HG02763 (cell line): ENCODE measurements at regions not wholly inside any gene's neighbourhood (a gene's known extent, or its start where the extent isn't known, plus 50 kb on each side); places are given as distances from the start of the nearest gene placed in this dataset.

ENCODE experiments used
- ATAC-seq: cut with Tn5 transposase; IDR thresholded peaks from one replicate; pipeline ENCODE4 v1.9.1; 2021; ENCODE audit warnings: mild to moderate bottlenecking, moderate library complexity; ENCODE audit not compliant: unreplicated experiment

GRCh38 chr10:90443342-90443741, 414.5 kb downstream of the HTR7 start:
- ATAC-seq = no peak

DNA sequence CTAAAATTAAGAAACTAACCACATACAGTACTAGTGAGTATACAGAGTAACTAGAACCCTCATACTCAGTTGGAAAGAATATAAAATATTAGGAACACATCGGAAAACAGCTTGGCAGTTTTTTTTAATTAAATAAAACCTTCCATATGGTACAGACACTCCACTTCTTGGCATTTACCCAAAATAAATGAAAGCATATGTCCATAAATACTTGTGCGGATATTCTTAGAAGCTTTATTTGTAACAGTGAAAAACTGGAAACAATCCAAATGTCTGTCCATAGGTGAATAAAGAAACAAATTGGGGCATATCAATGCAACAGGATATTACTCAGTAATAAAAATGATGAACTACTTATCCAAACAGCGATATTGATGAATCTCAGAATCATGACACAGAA, 410.0 kb downstream of the HTR7 start:
- no peak for ATAC-seq

DNA sequence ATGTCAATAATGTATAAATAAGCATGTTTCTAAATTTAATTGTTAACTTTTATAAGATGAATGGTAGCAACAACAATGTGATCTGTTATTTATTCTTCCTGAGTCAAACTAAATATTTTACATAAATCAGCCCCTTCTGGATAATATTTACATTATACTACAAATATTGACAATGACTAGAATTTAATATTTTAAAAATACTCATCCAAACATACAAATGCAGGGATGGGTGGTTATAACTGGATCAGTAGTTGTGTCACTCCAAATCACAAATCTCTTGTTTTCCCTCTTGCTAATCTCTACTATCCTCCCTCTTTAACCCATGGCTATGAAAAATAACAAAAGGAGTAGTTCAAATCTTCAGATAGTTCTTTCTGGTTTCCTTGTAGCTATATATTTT, 407.0 kb downstream of the HTR7 start:
- no peak for ATAC-seq

DNA sequence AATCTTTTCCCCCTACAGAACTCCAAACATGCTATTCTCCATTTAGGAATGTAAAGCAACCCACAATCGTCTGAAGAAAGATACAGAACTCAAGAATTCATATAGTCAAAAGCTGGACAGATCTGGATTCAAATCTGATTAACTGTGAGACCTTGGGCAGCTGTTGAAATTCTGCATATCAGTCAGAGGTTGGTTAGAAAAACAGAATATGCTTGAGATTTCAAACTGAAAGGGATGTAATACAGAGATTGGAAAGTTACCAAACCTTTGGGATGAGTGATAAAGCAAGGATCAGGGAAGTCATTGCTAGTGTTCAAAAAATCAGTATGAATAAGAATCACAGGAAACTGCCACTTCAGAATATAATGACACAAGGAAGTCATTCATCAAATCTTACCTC, 406.6 kb downstream of the HTR7 start:
- ATAC-seq = no peak

DNA sequence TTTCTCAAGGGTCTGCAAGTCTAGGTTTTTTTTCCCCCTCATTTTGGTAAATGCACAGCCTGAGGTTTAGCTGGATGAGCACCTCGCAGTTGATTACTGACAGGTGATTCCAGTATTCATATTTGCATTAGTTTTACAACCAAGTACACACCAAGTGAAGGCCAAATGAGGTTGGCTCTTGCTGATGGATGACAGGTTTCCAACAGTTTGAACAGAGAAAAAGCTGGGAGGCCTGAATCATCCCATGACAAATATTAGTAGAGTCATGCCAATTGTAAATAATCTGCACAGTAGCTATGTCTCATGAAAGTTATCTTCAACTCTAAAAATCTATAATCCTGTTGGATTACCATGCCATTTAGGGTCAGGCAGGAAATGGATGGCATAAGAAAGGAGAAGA, 399.8 kb downstream of the HTR7 start:
- ATAC-seq = no peak

DNA sequence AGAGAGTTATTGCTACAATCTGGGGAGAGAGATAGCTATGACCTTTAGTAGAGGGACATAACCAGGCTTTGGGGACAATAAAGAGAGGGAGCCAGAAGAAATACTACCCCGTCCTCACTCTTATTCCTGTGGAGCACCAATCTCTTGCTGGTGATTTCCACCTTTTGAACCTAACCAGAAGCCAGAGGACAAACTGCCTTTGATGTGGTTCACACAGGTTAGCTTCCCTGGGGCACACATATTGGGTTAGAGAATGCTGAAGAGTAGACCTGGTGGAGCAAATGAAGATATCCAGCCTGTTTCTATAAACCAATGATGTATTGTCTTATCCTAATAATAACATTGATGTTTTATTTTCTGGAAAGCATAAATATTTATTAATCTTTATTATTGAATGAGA, 399.3 kb downstream of the HTR7 start:
- no peak for ATAC-seq

DNA sequence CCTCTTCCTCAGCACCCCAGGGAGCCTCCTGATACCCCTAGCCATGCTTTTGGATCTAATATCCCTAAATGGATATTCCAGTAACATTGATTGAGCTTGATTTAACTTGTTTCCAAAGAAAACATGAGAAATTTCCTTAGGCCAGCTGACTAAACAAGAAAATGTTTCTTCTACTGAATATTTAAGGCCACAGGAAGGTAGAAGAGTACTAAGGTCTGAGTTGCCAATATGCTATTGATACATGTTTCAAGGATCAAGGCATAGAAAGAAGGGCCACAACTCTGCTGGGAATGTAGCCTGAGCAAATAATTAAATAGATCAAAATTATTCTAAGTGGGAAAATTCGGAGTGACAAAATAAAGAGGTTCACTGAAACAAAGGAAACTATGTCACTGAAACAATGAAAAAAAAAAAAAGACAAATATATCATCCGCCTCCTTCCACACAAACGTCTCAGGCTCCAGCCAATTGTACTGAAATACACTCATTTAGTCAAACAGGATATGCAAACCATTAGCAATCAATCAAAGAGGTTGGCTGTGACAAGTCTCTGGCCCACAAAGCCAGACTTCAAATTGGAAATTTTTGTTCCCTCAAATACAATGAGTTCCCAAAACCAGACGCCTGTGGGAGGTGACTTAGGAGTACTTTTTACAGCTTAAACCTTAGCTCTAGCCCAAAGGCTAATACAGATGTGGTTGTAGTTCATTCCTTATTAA, 396.2 kb downstream of the HTR7 start:
- no peak for ATAC-seq

- ATAC-seq = no peak
Observed at GRCh38 chr10:90462749-90463470, 394.9 kb downstream of the HTR7 start.

DNA sequence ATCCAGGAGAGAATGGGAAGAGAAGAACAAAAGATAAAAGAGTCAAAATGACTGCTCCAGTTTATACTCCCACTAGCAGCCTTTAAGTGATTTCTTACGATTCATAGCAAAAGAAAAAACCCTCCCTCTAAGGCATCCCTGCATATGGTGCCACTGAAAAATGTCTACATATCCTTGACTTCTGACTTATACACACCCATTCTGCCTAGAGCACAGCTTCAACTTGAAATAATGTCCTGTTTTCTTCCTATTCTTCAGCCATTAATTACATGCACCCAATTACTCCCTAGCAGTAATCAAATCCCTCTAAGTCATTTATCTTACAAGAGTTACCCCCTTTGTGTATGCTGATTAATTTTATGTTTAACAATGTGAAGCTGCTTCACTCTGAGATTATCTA, 393.5 kb downstream of the HTR7 start:
- ATAC-seq = no peak

GRCh38 chr10:90470966-90471365, 386.9 kb downstream of the HTR7 start:
- no peak for ATAC-seq

GRCh38 chr10:90480466-90480865, 377.4 kb downstream of the HTR7 start:
- ATAC-seq = no peak

GRCh38 chr10:90481326-90481923, 376.4 kb downstream of the HTR7 start:
- ATAC-seq = no peak

DNA sequence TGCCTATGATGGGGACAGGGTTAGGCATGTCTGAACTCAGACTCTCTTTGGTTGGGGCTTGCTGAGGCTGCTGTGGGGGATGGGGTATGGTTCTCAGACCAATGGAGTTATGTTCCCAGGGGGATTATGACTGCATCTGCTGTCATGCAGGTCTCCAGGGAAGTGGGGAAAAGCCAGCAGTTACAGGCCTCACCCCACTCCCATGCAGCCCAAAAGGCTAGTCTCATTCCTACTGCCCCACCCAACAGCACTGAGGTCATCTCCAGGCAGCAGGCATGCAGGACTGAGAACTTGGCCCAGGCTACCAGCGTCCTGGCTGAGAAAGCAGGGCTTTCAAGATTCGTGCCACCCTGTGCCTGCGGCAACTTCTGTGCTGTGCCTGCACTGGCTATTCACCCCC, 373.3 kb downstream of the HTR7 start:
- ATAC-seq = no peak

GRCh38 chr10:90494183-90494582, 363.7 kb downstream of the HTR7 start:
- no peak for ATAC-seq

DNA sequence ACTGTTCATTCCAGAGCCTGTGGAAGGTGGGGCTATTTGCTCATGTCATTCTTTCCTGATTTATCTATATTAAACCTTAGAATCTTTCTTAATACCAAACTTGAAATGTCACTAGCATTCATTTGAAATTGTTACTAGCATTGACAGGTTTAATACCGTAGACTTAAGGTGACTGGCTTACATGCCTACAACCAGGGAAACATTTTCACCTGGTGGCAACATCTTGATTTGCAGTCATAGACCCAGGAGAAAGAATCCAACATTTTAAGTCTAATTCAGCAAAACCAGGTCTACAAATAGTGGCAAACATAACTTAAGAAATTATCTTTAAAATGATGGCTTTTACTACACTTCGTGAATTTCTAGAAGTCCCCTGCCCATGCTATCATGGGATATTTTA, 353.7 kb downstream of the HTR7 start:
- ATAC-seq = no peak

- ATAC-seq = no peak
Observed at GRCh38 chr10:90526721-90527120, 331.1 kb downstream of the HTR7 start.

DNA sequence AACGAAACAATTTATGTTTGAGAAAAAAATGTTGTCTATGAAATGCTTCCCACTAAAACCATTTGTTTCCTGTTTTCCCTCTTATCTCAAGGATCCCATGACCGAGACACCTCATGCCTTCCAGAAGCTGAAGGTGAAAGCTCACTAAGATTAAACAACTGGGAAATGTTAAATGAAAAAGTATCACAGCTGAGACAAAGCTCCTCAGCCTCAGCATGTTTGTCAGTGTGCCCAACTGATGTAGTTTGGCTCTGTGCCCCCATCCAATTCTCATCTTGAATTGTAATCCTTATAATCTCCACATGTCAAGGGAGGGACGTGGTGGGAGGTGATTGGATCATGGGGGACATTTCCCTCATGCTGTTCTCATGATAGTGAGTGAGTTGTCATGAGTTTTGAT, 327.3 kb downstream of the HTR7 start:
- ATAC-seq = no peak

GRCh38 chr10:90557385-90557784, 300.5 kb downstream of the HTR7 start:
- no peak for ATAC-seq

DNA sequence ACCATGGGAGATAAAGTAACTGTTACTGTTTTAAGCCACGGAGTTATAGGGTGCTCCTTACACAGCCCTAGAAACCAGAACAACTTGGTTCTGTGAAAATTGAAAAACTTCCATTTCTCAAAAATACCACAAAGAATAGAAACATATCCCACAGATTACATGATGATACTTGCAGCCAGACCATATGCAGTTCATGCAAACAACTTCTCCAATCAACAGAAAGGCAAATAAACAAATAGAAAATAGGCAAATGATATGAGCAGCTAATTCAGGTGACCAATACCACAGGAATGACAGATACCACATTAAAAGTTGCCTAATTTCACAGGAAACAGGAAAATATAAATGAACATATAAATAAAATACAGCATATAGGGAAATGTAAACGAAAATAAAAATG, 297.5 kb downstream of the HTR7 start:
- ATAC-seq = no peak

- ATAC-seq = no peak
Observed at GRCh38 chr10:90561666-90562065, 296.2 kb downstream of the HTR7 start.

DNA sequence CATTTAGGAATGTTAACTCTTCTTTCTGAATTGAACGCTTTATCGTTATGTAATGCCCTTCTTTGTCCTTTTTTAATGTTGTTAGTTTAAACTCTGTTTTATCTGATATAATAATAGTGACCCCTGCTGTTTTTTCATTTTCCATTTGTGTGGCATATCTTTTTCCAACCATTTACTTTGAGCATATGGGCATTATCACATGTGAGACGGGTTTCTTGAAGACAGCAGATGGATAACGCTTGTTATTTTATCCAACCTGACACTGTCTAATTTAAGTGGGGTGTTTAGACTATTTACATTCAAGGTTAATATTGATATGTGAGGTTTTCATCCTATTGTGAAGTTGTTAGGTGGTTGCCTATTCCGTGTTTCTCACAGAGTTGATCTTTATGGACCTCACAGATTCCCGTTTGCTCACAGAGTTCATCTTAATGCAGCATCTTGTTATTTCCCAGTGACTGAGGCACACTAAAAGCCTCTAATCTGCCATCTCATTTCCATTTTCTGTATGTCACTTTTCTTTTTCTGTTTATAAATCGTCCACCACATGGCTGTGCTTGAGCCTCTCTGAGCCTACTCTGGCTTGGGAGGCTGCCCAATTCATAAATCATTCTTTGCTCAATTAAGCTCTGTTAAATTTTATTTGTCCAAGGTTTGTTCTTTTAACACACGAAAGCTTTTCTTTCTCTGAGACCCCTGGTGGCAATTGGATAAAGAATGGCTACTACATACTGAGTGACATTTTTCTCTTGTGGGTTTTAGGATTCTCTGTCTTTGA, 286.2 kb downstream of the HTR7 start:
- ATAC-seq = no peak

DNA sequence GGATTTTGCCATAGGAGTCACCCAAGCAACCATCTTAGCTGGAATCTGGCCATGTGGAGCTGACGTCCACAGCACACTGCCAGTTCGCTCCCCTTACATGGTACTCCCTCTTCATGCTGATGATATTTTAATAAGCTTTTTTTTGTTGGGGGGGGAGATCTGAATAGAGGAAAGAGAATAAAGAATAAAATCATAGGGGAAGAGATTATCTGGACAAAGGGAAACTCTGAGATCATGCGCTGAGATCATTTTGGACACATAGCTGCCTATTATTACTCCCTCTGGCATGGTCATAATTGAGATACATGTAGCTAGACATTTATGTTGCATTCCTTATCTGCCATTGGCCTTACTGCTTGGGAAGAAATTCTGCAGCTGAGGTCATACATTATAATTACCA, 282.7 kb downstream of the HTR7 start:
- ATAC-seq = no peak
